ENCODE measurements at regions not wholly inside any gene's neighbourhood (a gene's known extent, or its start where the extent isn't known, plus 50 kb on each side); places are given as distances from the start of the nearest gene placed in this dataset.

DNA sequence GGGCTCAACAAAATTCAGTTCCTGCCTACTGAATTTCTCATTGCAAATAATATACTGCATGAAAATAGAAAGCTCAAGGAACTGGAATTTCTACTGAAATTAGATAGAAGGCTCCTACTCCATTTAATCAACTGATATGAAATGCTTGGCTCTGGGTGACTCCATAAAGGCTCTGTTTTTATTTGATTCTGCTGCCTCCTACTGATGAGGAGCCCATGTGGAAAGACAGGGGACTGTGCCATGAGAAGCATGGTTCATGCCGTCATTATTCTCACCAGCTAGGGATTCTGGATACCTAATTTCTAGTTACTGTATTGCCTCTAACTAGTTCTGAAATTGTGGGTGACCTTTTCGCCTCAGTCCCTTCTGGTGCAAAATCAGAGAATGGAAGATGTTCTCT lies 366.2 kb upstream of the DPH6 start:
- DNase-seq: no peak
- 100% methylated on average over 1 of the region's 2 CpGs for WGBS (ENCODE audit: insufficient coverage)
- Histone ChIP-seq H3K4me1 (ENCODE audit: control insufficient read depth, insufficient read depth, low read length) (peaks cover 2% of the 10 kb centered on the region), H3K36me3 (ENCODE audit: control insufficient read depth, insufficient read depth, low read length) (no peaks in the 10 kb centered on the region), H3K27ac (ENCODE audit: low read length) (no peak overlapping the region), H3K4me3 (ENCODE audit: low read length) (no peak overlapping the region), H3K9me3 (replicated peaks; ENCODE audit: control insufficient read depth, low read depth, low read length) (no peaks in the 10 kb centered on the region), H3K27me3 (ENCODE audit: control insufficient read depth, insufficient read depth, low read length) (no peaks in the 10 kb centered on the region)

DNA sequence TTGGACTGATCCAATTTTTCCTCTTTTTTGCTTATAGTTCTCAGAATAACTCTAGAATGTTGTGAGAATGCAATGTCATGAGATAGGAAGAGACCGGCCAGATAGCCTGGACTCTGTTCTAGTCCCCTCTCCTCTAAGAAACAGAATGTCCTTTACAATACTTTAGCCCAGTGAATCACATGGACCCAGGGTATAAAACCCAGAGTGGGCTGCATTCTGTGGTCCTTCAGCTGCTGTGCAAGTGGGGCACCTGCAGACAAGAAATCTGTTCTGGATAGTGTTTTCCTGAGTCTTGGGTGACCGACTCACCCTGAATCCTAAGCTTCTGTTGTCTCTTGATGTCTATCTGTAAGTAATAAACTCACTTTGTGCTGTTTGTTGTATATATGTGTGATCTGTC lies 368.6 kb upstream of the DPH6 start:
- Histone ChIP-seq H3K4me1 (ENCODE audit: control insufficient read depth, insufficient read depth, low read length) (peaks cover 2% of the 10 kb centered on the region), H3K4me3 (ENCODE audit: low read length) (no peak overlapping the region), H3K27ac (ENCODE audit: low read length) (no peak overlapping the region), H3K27me3 (ENCODE audit: control insufficient read depth, insufficient read depth, low read length) (no peaks in the 10 kb centered on the region), H3K9me3 (replicated peaks; ENCODE audit: control insufficient read depth, low read depth, low read length) (no peaks in the 10 kb centered on the region), H3K36me3 (ENCODE audit: control insufficient read depth, insufficient read depth, low read length) (no peaks in the 10 kb centered on the region)
- WGBS (ENCODE audit: insufficient coverage): no CpG with 5 or more reads among the region's 2 CpGs
- DNase-seq: no peak

DNA sequence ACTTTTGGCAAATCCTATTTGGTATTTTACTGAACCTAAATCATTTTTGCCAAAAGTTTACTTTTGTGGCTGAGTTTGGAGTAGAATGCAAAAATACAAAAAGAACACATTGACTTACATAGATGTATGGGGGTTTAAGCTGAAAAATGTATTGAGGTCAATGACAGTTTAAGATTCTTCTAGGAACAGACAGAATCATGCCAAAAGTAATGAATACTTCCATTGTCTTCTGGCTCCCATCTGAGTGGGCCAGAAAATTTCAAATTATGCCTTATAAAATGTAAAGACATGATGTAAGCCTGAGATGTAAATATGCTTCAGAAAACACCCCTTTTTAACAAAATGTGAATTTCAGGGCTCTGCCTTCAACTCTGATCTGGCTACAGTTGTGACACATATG lies 375.1 kb upstream of the DPH6 start:
- Histone ChIP-seq H3K27ac (ENCODE audit: low read length) (no peak overlapping the region), H3K36me3 (ENCODE audit: control insufficient read depth, insufficient read depth, low read length) (no peaks in the 10 kb centered on the region), H3K4me1 (ENCODE audit: control insufficient read depth, insufficient read depth, low read length) (no peaks in the 10 kb centered on the region), H3K27me3 (ENCODE audit: control insufficient read depth, insufficient read depth, low read length) (no peaks in the 10 kb centered on the region), H3K4me3 (ENCODE audit: low read length) (no peak overlapping the region), H3K9me3 (replicated peaks; ENCODE audit: control insufficient read depth, low read depth, low read length) (no peaks in the 10 kb centered on the region)
- peak; percentile 50 for DNase-seq

DNA sequence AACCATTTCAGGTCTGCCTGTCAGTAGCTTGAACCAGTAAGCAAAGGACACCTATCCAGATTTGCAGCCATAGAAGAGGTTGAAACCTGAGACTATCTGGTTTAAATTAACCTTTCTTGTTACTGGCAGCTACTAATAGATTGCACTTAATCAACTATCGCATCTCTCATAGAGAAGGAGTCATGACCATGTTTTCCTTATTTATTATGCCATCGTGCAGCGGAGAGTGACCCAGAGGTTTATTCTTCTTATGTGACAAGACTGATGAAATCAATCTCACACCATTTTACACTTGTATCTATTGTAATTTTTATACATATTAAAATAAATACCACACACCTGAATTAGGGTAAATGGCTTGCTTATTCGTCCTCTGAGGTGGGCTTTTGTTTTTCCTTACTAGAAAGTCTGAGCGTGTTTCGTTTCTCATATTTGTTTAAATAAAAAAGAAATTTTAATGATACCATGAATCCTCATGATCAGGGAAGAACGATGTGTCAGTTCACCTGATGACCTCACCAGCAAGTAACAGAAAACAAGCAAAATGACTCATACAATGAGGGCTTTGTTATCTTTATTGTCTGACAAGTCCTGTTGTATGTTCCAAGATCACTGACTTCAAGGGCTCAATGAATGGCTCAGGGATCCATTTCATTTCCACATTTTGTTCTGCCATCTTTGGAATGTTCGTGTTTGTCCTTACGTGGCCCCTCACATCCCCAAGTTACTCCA lies 379.5 kb upstream of the DPH6 start:
- H3K4me3 ChIP-seq (ENCODE audit: low read length): no peak overlapping the region
- no peaks in the 10 kb centered on the region for H3K9me3 ChIP-seq (replicated peaks; ENCODE audit: control insufficient read depth, low read depth, low read length)
- H3K27me3 ChIP-seq (ENCODE audit: control insufficient read depth, insufficient read depth, low read length): no peaks in the 10 kb centered on the region
- H3K36me3 ChIP-seq (ENCODE audit: control insufficient read depth, insufficient read depth, low read length): no peaks in the 10 kb centered on the region
- H3K27ac ChIP-seq (ENCODE audit: low read length): no peak overlapping the region
- H3K4me1 ChIP-seq (ENCODE audit: control insufficient read depth, insufficient read depth, low read length): no peaks in the 10 kb centered on the region
- 100% methylated on average over 1 of the region's 9 CpGs for WGBS (ENCODE audit: insufficient coverage)
- no peak for DNase-seq

DNA sequence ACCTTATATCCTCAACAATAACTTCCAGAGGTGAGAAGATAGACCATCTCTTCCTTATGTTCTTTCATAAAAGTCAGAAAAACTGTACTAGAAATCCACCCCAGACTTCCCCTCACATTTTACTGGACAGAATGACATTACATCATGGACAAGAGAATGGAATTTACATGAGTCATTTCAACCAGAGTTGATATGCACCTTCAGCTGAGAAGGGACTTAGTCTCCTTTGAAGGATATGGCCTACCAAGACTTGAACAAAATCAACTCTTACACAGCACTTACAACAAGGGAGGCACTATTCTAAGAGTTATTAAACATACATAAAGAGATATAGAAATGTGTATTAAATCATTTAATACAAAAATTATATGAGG lies 380.0 kb upstream of the DPH6 start:
- H3K4me3 ChIP-seq (ENCODE audit: low read length): no peak overlapping the region
- no peaks in the 10 kb centered on the region for H3K4me1 ChIP-seq (ENCODE audit: control insufficient read depth, insufficient read depth, low read length)
- H3K27ac ChIP-seq (ENCODE audit: low read length): no peak overlapping the region
- H3K9me3 ChIP-seq (replicated peaks; ENCODE audit: control insufficient read depth, low read depth, low read length): no peaks in the 10 kb centered on the region
- H3K27me3 ChIP-seq (ENCODE audit: control insufficient read depth, insufficient read depth, low read length): no peaks in the 10 kb centered on the region
- no peak for DNase-seq
- no peaks in the 10 kb centered on the region for H3K36me3 ChIP-seq (ENCODE audit: control insufficient read depth, insufficient read depth, low read length)

DNA sequence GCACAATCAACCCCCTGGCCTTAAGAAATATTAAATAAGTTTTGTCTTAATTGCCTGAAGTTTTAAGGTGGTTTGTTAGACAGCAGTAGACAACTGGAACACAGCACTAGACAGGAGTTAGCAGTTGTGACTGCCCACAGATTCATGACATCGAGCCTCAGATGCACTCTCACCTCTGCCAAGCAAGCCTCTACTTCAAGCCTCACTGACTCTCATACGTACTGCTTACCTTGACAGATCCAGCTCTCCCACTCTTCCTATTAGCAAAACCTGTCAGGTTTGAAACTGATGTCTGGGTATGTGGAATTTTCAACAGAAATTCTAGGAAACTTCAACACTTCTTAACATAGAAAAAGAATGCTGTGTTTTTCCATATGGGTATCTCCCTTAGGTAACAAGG lies 382.9 kb upstream of the DPH6 start:
- no CpG with 5 or more reads among the region's 2 CpGs for WGBS (ENCODE audit: insufficient coverage)
- no peak overlapping the region for H3K27ac ChIP-seq (ENCODE audit: low read length)
- no peaks in the 10 kb centered on the region for H3K9me3 ChIP-seq (replicated peaks; ENCODE audit: control insufficient read depth, low read depth, low read length)
- no peaks in the 10 kb centered on the region for H3K36me3 ChIP-seq (ENCODE audit: control insufficient read depth, insufficient read depth, low read length)
- H3K4me1 ChIP-seq (ENCODE audit: control insufficient read depth, insufficient read depth, low read length): no peaks in the 10 kb centered on the region
- no peak for DNase-seq
- H3K4me3 ChIP-seq (ENCODE audit: low read length): no peak overlapping the region
- no peaks in the 10 kb centered on the region for H3K27me3 ChIP-seq (ENCODE audit: control insufficient read depth, insufficient read depth, low read length)

DNA sequence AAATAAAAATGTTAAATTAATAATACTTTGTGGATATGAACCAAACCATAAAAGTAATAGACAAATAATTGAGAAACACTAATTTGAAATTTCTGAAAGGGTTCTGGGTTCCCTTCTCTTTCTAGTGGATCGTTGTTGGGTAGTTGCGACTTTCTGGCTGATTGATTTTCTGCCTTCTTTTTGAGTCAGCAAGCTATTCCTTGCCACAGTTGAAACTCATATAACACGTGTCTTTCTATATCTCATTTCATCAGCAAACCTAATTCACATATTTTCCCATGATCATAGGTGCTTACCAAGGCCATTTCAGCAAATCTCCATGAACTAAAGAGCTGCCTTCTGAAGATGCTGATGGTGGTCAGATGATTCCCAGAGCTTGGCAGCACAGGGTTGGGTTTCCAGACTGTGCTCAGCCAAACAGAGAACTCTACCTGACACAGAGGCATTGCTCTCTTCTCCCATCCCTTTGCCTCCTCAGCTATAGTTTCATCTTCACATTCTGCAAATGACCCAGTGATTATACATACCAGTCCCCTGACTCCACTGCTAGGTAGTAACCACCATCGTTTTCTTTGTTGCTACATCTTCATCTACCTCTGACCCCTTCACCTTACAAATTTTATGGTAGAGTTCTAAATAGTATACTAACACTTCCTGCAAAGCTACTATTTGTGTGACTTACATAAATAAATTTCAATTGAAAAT lies 383.9 kb upstream of the DPH6 start:
- H3K27me3 ChIP-seq (ENCODE audit: control insufficient read depth, insufficient read depth, low read length): no peaks in the 10 kb centered on the region
- WGBS (ENCODE audit: insufficient coverage): no CpG with 5 or more reads among the region's 4 CpGs
- DNase-seq: no peak
- no peaks in the 10 kb centered on the region for H3K9me3 ChIP-seq (replicated peaks; ENCODE audit: control insufficient read depth, low read depth, low read length)
- H3K4me1 ChIP-seq (ENCODE audit: control insufficient read depth, insufficient read depth, low read length): no peaks in the 10 kb centered on the region
- no peak overlapping the region for H3K4me3 ChIP-seq (ENCODE audit: low read length)
- no peak overlapping the region for H3K27ac ChIP-seq (ENCODE audit: low read length)
- no peaks in the 10 kb centered on the region for H3K36me3 ChIP-seq (ENCODE audit: control insufficient read depth, insufficient read depth, low read length)

DNA sequence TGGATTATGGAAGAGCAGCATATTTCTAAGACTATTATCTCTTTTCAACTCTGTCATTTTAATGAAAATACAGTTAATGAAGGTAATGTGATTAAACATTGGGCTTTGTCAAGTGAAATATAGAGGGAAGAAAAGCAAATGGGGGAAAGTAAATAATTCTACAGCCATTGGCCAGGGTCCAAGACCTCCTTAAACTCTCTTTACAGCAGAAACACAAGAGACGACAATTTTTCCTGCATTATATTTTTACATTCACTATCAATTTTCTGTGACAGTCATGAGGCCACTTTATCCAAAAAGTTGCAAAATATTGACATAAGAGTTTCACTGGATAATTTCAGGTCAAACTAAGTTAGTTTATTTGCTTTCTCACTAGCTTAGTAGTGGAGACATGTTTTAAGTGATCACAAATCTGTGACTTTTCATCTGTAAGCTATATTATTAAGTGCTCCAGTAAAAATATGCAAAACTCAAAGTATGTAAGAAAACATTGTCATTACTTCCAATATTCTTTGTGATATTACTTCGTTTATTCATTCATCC lies 385.9 kb upstream of the DPH6 start:
- DNase-seq: no peak
- H3K36me3 ChIP-seq (ENCODE audit: control insufficient read depth, insufficient read depth, low read length): no peaks in the 10 kb centered on the region

DNA sequence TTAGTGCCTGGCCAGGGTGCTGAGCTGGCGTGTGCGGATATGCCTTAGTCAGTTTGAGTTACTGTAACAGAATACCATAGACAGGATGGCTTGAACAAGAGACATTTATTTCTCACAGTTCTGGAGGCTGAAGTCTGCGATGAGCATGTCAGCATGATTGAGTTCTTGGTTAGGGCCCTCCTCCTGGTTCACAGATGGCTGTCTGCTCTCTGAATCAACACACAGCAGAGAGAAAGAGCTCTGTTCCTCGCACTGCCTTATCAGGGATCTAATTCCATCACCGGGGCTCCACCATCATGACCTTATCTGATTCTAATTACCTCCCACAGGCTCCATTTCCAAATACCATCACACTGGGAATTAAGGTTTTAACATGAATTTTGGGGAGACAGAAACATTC lies 386.6 kb upstream of the DPH6 start:
- Histone ChIP-seq H3K27me3 (ENCODE audit: control insufficient read depth, insufficient read depth, low read length) (no peaks in the 10 kb centered on the region), H3K36me3 (ENCODE audit: control insufficient read depth, insufficient read depth, low read length) (no peaks in the 10 kb centered on the region), H3K9me3 (replicated peaks; ENCODE audit: control insufficient read depth, low read depth, low read length) (no peaks in the 10 kb centered on the region), H3K4me3 (ENCODE audit: low read length) (no peak overlapping the region), H3K27ac (ENCODE audit: low read length) (no peak overlapping the region), H3K4me1 (ENCODE audit: control insufficient read depth, insufficient read depth, low read length) (no peaks in the 10 kb centered on the region)
- DNase-seq: no peak
- WGBS (ENCODE audit: insufficient coverage): no CpG with 5 or more reads among the region's 5 CpGs

More for the DNA sequence above, 385.9 kb upstream of the DPH6 start:
- Histone ChIP-seq H3K9me3 (replicated peaks; ENCODE audit: control insufficient read depth, low read depth, low read length) (no peaks in the 10 kb centered on the region), H3K27me3 (ENCODE audit: control insufficient read depth, insufficient read depth, low read length) (no peaks in the 10 kb centered on the region), H3K4me1 (ENCODE audit: control insufficient read depth, insufficient read depth, low read length) (no peaks in the 10 kb centered on the region), H3K4me3 (ENCODE audit: low read length) (no peak overlapping the region), H3K27ac (ENCODE audit: low read length) (no peak overlapping the region)
- no CpG with 5 or more reads among the region's 2 CpGs for WGBS (ENCODE audit: insufficient coverage)

DNA sequence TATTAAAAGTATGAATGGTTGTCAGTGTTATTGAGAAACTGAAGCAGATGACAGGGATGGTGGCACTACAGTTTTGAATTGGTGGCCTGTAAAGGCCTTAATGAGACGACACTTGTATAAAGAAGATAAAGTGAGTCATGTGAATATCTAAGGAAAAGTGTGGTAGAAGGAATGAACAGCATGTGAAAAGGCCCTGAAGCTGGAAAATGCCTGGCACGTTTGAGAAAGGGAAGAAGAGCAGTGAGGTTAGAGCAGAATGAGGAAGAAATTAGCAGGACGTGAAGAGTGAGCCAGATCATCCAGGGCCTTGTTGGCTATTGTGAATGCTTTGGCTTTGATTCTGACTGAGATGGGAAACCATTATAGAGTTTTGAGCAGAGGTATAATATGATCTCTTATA lies 387.6 kb upstream of the DPH6 start:
- Histone ChIP-seq H3K27me3 (ENCODE audit: control insufficient read depth, insufficient read depth, low read length) (no peaks in the 10 kb centered on the region), H3K27ac (ENCODE audit: low read length) (no peak overlapping the region), H3K9me3 (replicated peaks; ENCODE audit: control insufficient read depth, low read depth, low read length) (no peaks in the 10 kb centered on the region), H3K4me1 (ENCODE audit: control insufficient read depth, insufficient read depth, low read length) (no peaks in the 10 kb centered on the region), H3K4me3 (ENCODE audit: low read length) (no peak overlapping the region), H3K36me3 (ENCODE audit: control insufficient read depth, insufficient read depth, low read length) (no peaks in the 10 kb centered on the region)
- DNase-seq: no peak
- 72% methylated on average over 3 of the region's 3 CpGs for WGBS (ENCODE audit: insufficient coverage)

All from muscle of leg (tissue), 3 donors.